Activated gamma-delta T cell treated with anti-CD3 and anti-CD28 coated beads, Interleukin-2, amount 50 U/mL, for 16 hours (primary cell): ENCODE measurements at regions not wholly inside any gene's neighbourhood (a gene's known extent, or its start where the extent isn't known, plus 50 kb on each side); places are given as distances from the start of the nearest gene placed in this dataset.

Experiments
- DNase-seq: peaks from one replicate; pipeline ENCODE4 v3.0.0-alpha.2; 2020; ENCODE audit warnings: low read depth

- DNase-seq = no peak
These were observed 64.4 kb upstream of the ETS2 start for GRCh38 chr21:38741092-38741949.

- DNase-seq = no peak
These were observed 63.8 kb upstream of the ETS2 start for GRCh38 chr21:38741950-38742256.

- no peak for DNase-seq
These were observed 63.0 kb upstream of the ETS2 start for GRCh38 chr21:38742580-38743260.

- DNase-seq = no peak
These were observed 61.8 kb upstream of the ETS2 start for GRCh38 chr21:38743772-38744529.

- DNase-seq = no peak
These were observed 60.9 kb upstream of the ETS2 start for GRCh38 chr21:38744861-38745260.

- DNase-seq = no peak
These were observed 57.9 kb upstream of the ETS2 start for GRCh38 chr21:38747810-38748209.

- no peak for DNase-seq
These were observed 54.2 kb upstream of the ETS2 start for GRCh38 chr21:38751379-38752050.

- DNase-seq = no peak
These were observed 53.7 kb upstream of the ETS2 start for GRCh38 chr21:38752051-38752505.

GRCh38 chr21:38753114-38753513 lies 52.6 kb upstream of the ETS2 start:
- DNase-seq = no peak

- DNase-seq = no peak
These were observed 52.2 kb upstream of the ETS2 start for GRCh38 chr21:38753557-38753971.
